ENCODE measurements at regions not wholly inside any gene's neighbourhood (a gene's known extent, or its start where the extent isn't known, plus 50 kb on each side); places are given as distances from the start of the nearest gene placed in this dataset.

DNA sequence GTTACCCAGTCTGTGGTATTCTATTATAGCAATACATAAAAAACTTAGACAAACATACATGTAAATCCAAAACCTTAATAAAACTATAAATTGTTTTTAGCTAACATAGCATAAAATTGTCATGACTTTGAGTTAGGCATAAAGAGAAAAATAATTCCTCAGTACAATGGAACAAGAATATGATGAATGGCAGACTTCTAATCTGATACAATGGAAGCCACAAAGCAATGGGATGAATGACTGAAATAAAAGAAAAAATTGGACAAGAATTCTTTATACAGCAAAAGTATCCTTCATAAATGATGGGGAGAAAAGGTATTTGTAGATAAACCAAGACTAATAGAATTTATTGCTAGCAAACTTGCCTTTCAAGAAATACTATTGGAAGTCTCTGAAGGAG is 524.2 kb downstream of the GABRG2 start:
- no peaks in the 10 kb centered on the region for H3K27me3 ChIP-seq (ENCODE audit: insufficient read depth, low read length)
- H3K27me3 Mint-ChIP-seq (ENCODE audit: low read depth) = no peaks in the 10 kb centered on the region
- DNase-seq = no peak
- H3K56ac ChIP-seq (ENCODE audit: insufficient read length, low read depth, low read length) = no peak overlapping the region
- TF ChIP-seq, protein P1, sequence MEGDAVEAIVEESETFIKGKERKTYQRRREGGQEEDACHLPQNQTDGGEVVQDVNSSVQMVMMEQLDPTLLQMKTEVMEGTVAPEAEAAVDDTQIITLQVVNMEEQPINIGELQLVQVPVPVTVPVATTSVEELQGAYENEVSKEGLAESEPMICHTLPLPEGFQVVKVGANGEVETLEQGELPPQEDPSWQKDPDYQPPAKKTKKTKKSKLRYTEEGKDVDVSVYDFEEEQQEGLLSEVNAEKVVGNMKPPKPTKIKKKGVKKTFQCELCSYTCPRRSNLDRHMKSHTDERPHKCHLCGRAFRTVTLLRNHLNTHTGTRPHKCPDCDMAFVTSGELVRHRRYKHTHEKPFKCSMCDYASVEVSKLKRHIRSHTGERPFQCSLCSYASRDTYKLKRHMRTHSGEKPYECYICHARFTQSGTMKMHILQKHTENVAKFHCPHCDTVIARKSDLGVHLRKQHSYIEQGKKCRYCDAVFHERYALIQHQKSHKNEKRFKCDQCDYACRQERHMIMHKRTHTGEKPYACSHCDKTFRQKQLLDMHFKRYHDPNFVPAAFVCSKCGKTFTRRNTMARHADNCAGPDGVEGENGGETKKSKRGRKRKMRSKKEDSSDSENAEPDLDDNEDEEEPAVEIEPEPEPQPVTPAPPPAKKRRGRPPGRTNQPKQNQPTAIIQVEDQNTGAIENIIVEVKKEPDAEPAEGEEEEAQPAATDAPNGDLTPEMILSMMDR (conservative IDR thresholded peaks at IDR 0.05) = no peak
- H4K20me1 ChIP-seq (ENCODE audit: control insufficient read depth, insufficient read depth, insufficient read length) = no peaks in the 10 kb centered on the region
- H2AK5ac ChIP-seq (ENCODE audit: insufficient read length, low read length) = no peak overlapping the region
- no peak overlapping the region for H2BK20ac ChIP-seq (ENCODE audit: low read depth, low read length, poor library complexity, severe bottlenecking)
- H4K5ac ChIP-seq (ENCODE audit: insufficient read length, low read depth, low read length) = no peak overlapping the region
- H3T11ph ChIP-seq (ENCODE audit: low read length) = no peak overlapping the region
- peaks cover 19 to 23% of the 10 kb centered on the region in 2 experiments for H3K9me3 Mint-ChIP-seq
- H4K91ac ChIP-seq (ENCODE audit: insufficient read length, low read depth, low read length) = no peak overlapping the region
- no peak overlapping the region for H3K9ac ChIP-seq (ENCODE audit: extremely low read depth, insufficient read length, low read length)
- H3K14ac ChIP-seq (ENCODE audit: insufficient read depth, low read length) = no peak overlapping the region
- peaks cover 3 to 24% (median 3%) of the 10 kb centered on the region in 3 experiments; a peak in 5 of 7 replicates for H3K36me3 Mint-ChIP-seq (ENCODE audit: insufficient read depth in 1 of 3, low read depth in 3 of 3)
- no peak overlapping the region for H3K4ac ChIP-seq (ENCODE audit: low read depth, low read length)
- no peaks in the 10 kb centered on the region for H3K4me1 ChIP-seq (ENCODE audit: insufficient read depth, low read length)
- H2BK120ac ChIP-seq (ENCODE audit: low read depth, low read length, poor library complexity, severe bottlenecking) = no peak overlapping the region
- no peaks in the 10 kb centered on the region for H3K23me2 ChIP-seq (ENCODE audit: insufficient read length, low read depth, low read length, poor library complexity, severe bottlenecking)
- no peak overlapping the region for H3K23ac ChIP-seq (ENCODE audit: insufficient read length, low read depth, low read length)
- H3K79me1 ChIP-seq (ENCODE audit: insufficient read depth, low read depth, low read length, poor library complexity, severe bottlenecking) = no peaks in the 10 kb centered on the region
- no peaks in the 10 kb centered on the region for H3K79me2 ChIP-seq (ENCODE audit: insufficient read depth, low read length)
- H2BK5ac ChIP-seq (ENCODE audit: insufficient read length, low read length) = no peak overlapping the region
- no peak overlapping the region for H4K8ac ChIP-seq (replicated peaks; ENCODE audit: insufficient read length, low read depth, low read length)
- H2BK12ac ChIP-seq (ENCODE audit: insufficient read length, low read depth, low read length) = no peak overlapping the region
- H3K18ac ChIP-seq (ENCODE audit: insufficient read length, low read depth, low read length) = no peak overlapping the region
- no peak overlapping the region for H2BK15ac ChIP-seq (ENCODE audit: low read depth, low read length)
- H3K27ac ChIP-seq (ENCODE audit: insufficient read length, low read depth, low read length) = no peak overlapping the region
- H3K27ac Mint-ChIP-seq = no peak overlapping the region
- H2AFZ ChIP-seq (ENCODE audit: low read length) = no peak overlapping the region
- H3K4me3 Mint-ChIP-seq = no peak overlapping the region
- no peak overlapping the region for H3K4me2 ChIP-seq (ENCODE audit: insufficient read depth, insufficient read length, low read length)
- peaks cover 2% of the 10 kb centered on the region in 2 experiments; a peak in 1 of 4 replicates for H3K4me1 Mint-ChIP-seq
- H3K9me3 ChIP-seq (ENCODE audit: control insufficient read depth, low read depth, low read length) = peaks cover 4% of the 10 kb centered on the region
